K562 (cell line): ENCODE measurements at regions not wholly inside any gene's neighbourhood (a gene's known extent, or its start where the extent isn't known, plus 50 kb on each side); places are given as distances from the start of the nearest gene placed in this dataset.

Source experiments
- ATAC-seq: fragments of 200-7000 bp; cut with Tn5 transposase; 3 replicates; pipeline ENCODE4 v1.9.1; 2020; ENCODE audit warnings: moderate library complexity
- BruUV-seq: library from RNA; stranded (reverse); fragments of 400-500 nt; replicated peaks from 2 replicates; lab custom pipeline; 2021; lab: Mats Ljungman, UMichigan
- CTCF ChIA-PET: fragments of 300-600 bp; formaldehyde crosslinking; extraction: SDS; loops from one replicate; lab custom pipeline; 2021; ENCODE audit warnings: low intra/inter-chr PET ratio; lab: Yijun Ruan, JAX
- POLR2A ChIA-PET: fragments of 300-600, 350-650 bp; sonication (Branson Sonifier 250); formaldehyde crosslinking; extraction: SDS; loops from one replicate; lab custom pipeline; 2021; ENCODE audit warnings: antibody characterized with exemption, inconsistent platforms; lab: Yijun Ruan, JAX
- DNase-seq, 4 experiments: peaks; one replicate each; pipeline versions ENCODE4 v3.0.0 to v3.0.0-alpha.2; 2011 to 2018; ENCODE audit warnings: low spot score in 3 of 4, mixed read lengths in 3 of 4; ENCODE audit errors: extremely low read depth in 1 of 4
- FAIRE-seq: peaks from 2 replicates; lab custom pipeline; 2011; peaks lifted over from hg19 to GRCh38; lab: Jason Lieb, UNC
- H2AFZ ChIP-seq: 2 replicates; pipeline ENCODE4 v1.6.0; 2011; ENCODE audit warnings: low read depth, low read length, control low read depth, inconsistent platforms
- H3K27ac ChIP-seq: fragments of 200-600 bp; 3 replicates; pipeline ENCODE4 v1.8.0; 2011; ENCODE audit warnings: low read depth, mild to moderate bottlenecking, control low read depth, inconsistent platforms, low read length, moderate library complexity, mixed read lengths; ENCODE audit errors: extremely low read depth
- H3K27me3 ChIP-seq, 2 experiments: fragments of 300-600 bp in 1 of 2; 2 replicates in 1 of 2; 3 replicates in 1 of 2; pipeline versions ENCODE4 v1.6.0 to v1.8.0; 2011; ENCODE audit warnings: inconsistent platforms in 2 of 2, low read length in 2 of 2, mild to moderate bottlenecking in 1 of 2, mixed read lengths in 1 of 2, moderate library complexity in 1 of 2; ENCODE audit not compliant: control insufficient read depth in 2 of 2, insufficient read depth in 2 of 2
- H3K36me3 ChIP-seq: fragments of 300-600 bp; 3 replicates; pipeline ENCODE4 v1.8.0; 2011; ENCODE audit warnings: mild to moderate bottlenecking, low read length, inconsistent platforms; ENCODE audit not compliant: control insufficient read depth, insufficient read depth
- H3K4me1 ChIP-seq, 2 experiments: fragments of 200-600 bp in 1 of 2; replicated peaks in 1 of 2; 2 replicates in 1 of 2; 3 replicates in 1 of 2; pipeline versions ENCODE4 v1.5.1 to v1.8.0; 2011; ENCODE audit warnings: inconsistent platforms in 2 of 2, low read length in 2 of 2, mild to moderate bottlenecking in 1 of 2, mixed read lengths in 1 of 2, moderate library complexity in 1 of 2; ENCODE audit not compliant: control insufficient read depth in 2 of 2, insufficient read depth in 2 of 2
- H3K4me2 ChIP-seq: 2 replicates; pipeline ENCODE4 v1.6.1; 2011; ENCODE audit warnings: low read length, control low read depth, inconsistent platforms, mixed read lengths; ENCODE audit not compliant: insufficient read depth
- H3K4me3 ChIP-seq: fragments of 200-600 bp; sonication (generic), shearing (Covaris generic); 2 replicates; pipeline ENCODE4 v1.5.1; 2016; ENCODE audit warnings: control low read depth, inconsistent platforms
- H3K79me2 ChIP-seq: fragments of 200-600 bp; 3 replicates; pipeline ENCODE4 v1.8.0; 2011; ENCODE audit warnings: low read length, inconsistent platforms; ENCODE audit not compliant: control insufficient read depth, insufficient read depth
- H3K9ac ChIP-seq, 2 experiments: 2 replicates each; pipeline versions ENCODE4 v1.6.0 to v1.6.1; 2011; ENCODE audit warnings: low read depth in 2 of 2, low read length in 2 of 2, control low read depth in 1 of 2, inconsistent platforms in 1 of 2, mild to moderate bottlenecking in 1 of 2, mixed read lengths in 1 of 2; ENCODE audit not compliant: insufficient read depth in 1 of 2
- H3K9me1 ChIP-seq: one replicate; pipeline ENCODE4 v1.6.0; 2011; ENCODE audit warnings: inconsistent platforms, mild to moderate bottlenecking, low read length, moderate library complexity; ENCODE audit not compliant: control insufficient read depth, insufficient read depth
- H3K9me3 ChIP-seq: replicated peaks from 2 replicates; pipeline ENCODE4 v1.5.1; 2011; ENCODE audit warnings: low read depth, low read length, inconsistent platforms; ENCODE audit not compliant: control insufficient read depth, insufficient read depth
- H4K20me1 ChIP-seq: replicated peaks from 2 replicates; pipeline ENCODE4 v1.6.1; 2011; ENCODE audit warnings: low read length, inconsistent platforms, mixed read lengths; ENCODE audit not compliant: control insufficient read depth, insufficient read depth
- CEBPG ChIP-seq, 3 experiments: fragments of 200-800 bp in 1 of 3; sonication (Bioruptor generic) in 1 of 3; sonication (generic) in 1 of 3; formaldehyde crosslinking in 1 of 3; IDR thresholded peaks in 2 of 3; conservative IDR thresholded peaks in 1 of 3; 2 replicates each; pipeline versions ENCODE4 v1.6.1 to v1.8.0; 2016 to 2022; ENCODE audit warnings: missing compliant biosample characterization in 2 of 3, missing genetic modification characterization in 2 of 3, mild to moderate bottlenecking in 1 of 3, missing genetic modification reagents in 1 of 3
- COPS2 ChIP-seq: fragments of 450-650 bp; conservative IDR thresholded peaks from 2 replicates; pipeline ENCODE4 v1.6.1; 2016; ENCODE audit warnings: mild to moderate bottlenecking, moderate library complexity
- CREB1 ChIP-seq, 2 experiments: sonication (generic) in 1 of 2; formaldehyde crosslinking in 1 of 2; IDR thresholded peaks; 2 replicates each; pipeline versions ENCODE4 v1.6.1 to v1.8.0; 2012 to 2022; ENCODE audit warnings: inconsistent platforms in 1 of 2, mild to moderate bottlenecking in 1 of 2, missing genetic modification reagents in 1 of 2, moderate library complexity in 1 of 2
- HMGN3 ChIP-seq: IDR thresholded peaks from 2 replicates; pipeline ENCODE4 v1.6.1; 2011; ENCODE audit warnings: borderline replicate concordance, low read depth, mild to moderate bottlenecking, mixed read lengths, low read length; ENCODE audit not compliant: insufficient read length; ENCODE audit errors: extremely low read depth
- JUNB ChIP-seq: fragments of 450-650 bp; formaldehyde crosslinking; conservative IDR thresholded peaks from 2 replicates; pipeline ENCODE4 v1.4.0; 2020; ENCODE audit warnings: mild to moderate bottlenecking
- MIER1 ChIP-seq: fragments of 450-650 bp; IDR thresholded peaks from 2 replicates; pipeline ENCODE4 v1.6.1; 2016; ENCODE audit warnings: antibody characterized with exemption, mild to moderate bottlenecking, low read depth
- RCOR1 ChIP-seq, 2 experiments: IDR thresholded peaks; 2 replicates each; pipeline ENCODE4 v1.6.1; 2012; ENCODE audit warnings: low read depth in 2 of 2, low read length in 2 of 2, borderline replicate concordance in 1 of 2, improper control_type of control experiment in 1 of 2
- SIN3A ChIP-seq, 2 experiments: fragments of 150-350 bp in 1 of 2; IDR thresholded peaks; 2 replicates each; pipeline ENCODE4 v1.6.1; 2011 to 2016; ENCODE audit warnings: borderline replicate concordance in 2 of 2, low read depth in 2 of 2, low read length in 2 of 2, mild to moderate bottlenecking in 2 of 2, moderate library complexity in 2 of 2; ENCODE audit not compliant: control insufficient read depth in 1 of 2
- SRF ChIP-seq, 2 experiments: fragments of 250-450, 450-650 bp in 1 of 2; sonication (Bioruptor Pico) in 1 of 2; sonication (generic) in 1 of 2; formaldehyde crosslinking; IDR thresholded peaks; 2 replicates each; pipeline versions ENCODE4 v1.5.0 to v1.5.1; 2020 to 2022; ENCODE audit warnings: mild to moderate bottlenecking in 1 of 2, missing genetic modification reagents in 1 of 2
- SRSF9 ChIP-seq: fragments of 200-400 bp; formaldehyde crosslinking; IDR thresholded peaks from 2 replicates; pipeline ENCODE4 v1.6.1; 2017; ENCODE audit warnings: low read depth, low read length, borderline replicate concordance
- TCF3 ChIP-seq: sonication (generic); formaldehyde crosslinking; IDR thresholded peaks from 2 replicates; pipeline ENCODE4 v1.4.0; 2020; ENCODE audit warnings: mild to moderate bottlenecking, missing genetic modification reagents
- TFAM ChIP-seq: fragments of 250-450 bp; sonication (Bioruptor Pico); conservative IDR thresholded peaks from 2 replicates; pipeline ENCODE4 v1.5.0; 2021; ENCODE audit warnings: mild to moderate bottlenecking, moderate library complexity
- ZFP1 ChIP-seq: fragments of 450-650 bp; formaldehyde crosslinking; IDR thresholded peaks from 2 replicates; pipeline ENCODE4 v1.4.0; 2020; ENCODE audit warnings: mild to moderate bottlenecking, mixed read lengths
- ZNF445 ChIP-seq: fragments of 250-450 bp; sonication (Bioruptor Pico); IDR thresholded peaks from 2 replicates; pipeline ENCODE4 v1.4.0; 2020; ENCODE audit warnings: low read depth, mild to moderate bottlenecking, moderate library complexity
- WGBS: fragments of 100-300 bp; shearing (Covaris generic); methylation state at CpG from one replicate; pipeline ENCODE4 v1.1.6; 2016; ENCODE audit warnings: low coverage, mixed read lengths; ENCODE audit not compliant: insufficient coverage; ENCODE audit errors: missing lambda C conversion rate; 5-methylcytosine and 5-hydroxymethylcytosine counted together
- in situ Hi-C: fragments of 300-500 bp; cut with MboI; formaldehyde crosslinking; loops from 4 replicates; pipeline ENCODE4 v1.15.0; 2018; ENCODE audit warnings: inconsistent platforms, mixed read lengths
- intact Hi-C: fragments of 100-400 bp; cut with micrococcal nuclease; formaldehyde crosslinking; loops from 2 replicates; pipeline ENCODE4 v1.14.2; 2022
- TF ChIP-seq, protein P1 (sequence below): fragments of 450-650 bp; IDR thresholded peaks from 2 replicates; pipeline ENCODE4 v1.6.1; 2016; ENCODE audit warnings: missing biosample characterization, missing genetic modification characterization
- TF ChIP-seq, protein P2 (sequence below): fragments of 250-450 bp; sonication (Bioruptor Pico); IDR thresholded peaks from 2 replicates; pipeline ENCODE4 v1.5.0; 2022; ENCODE audit warnings: mild to moderate bottlenecking
- TF ChIP-seq, protein P3 (sequence below): sonication (generic); formaldehyde crosslinking; IDR thresholded peaks from 2 replicates; pipeline ENCODE4 v1.8.0; 2022; ENCODE audit warnings: missing genetic modification reagents, mild to moderate bottlenecking, borderline replicate concordance
- TF ChIP-seq, protein P4 (sequence below): fragments of 250-450 bp; sonication (Bioruptor Pico); IDR thresholded peaks from 2 replicates; pipeline ENCODE4 v1.4.0; 2020

DNA sequence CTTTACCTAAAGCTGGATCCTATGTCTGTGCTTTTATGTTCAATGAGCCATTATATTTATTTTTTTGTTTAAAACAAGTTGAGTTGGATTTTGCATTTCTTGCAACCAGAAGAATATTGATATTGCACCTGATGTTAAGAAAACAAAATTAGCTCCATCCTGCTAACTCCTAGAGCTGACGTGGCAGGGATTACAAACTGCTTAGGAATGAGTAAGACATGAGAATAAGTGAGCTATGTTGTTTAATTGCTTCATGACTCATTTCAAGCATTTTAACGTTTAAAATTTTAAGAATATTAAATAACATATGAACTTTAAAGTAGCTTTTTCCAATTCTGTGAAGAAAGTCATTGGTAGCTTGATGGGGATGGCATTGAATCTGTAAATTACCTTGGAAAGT is 663.5 kb downstream of the EPM2A start:
- Histone ChIP-seq H3K36me3 (no peaks in the 10 kb centered on the region), H3K27ac (no peak overlapping the region), H3K27me3 (no peaks in the 10 kb centered on the region), H3K9ac (no peak overlapping the region), H3K4me1 (no peaks in the 10 kb centered on the region), H3K9me3 (no peaks in the 10 kb centered on the region), H3K79me2 (no peaks in the 10 kb centered on the region), H3K4me3 (no peak overlapping the region), H2AFZ (no peak overlapping the region), H4K20me1 (no peaks in the 10 kb centered on the region), H3K9me1 (no peaks in the 10 kb centered on the region), H3K4me2 (no peak overlapping the region)
- intact Hi-C loops (no loop called here), in situ Hi-C loops (no loop called here)
- BruUV-seq, result no TSS peak
- POLR2A ChIA-PET, result no interaction called here
- FAIRE-seq (no peak), DNase-seq (no peak), ATAC-seq (no peak)
- CTCF ChIA-PET, result no interaction called here
- 0% methylated on average over 2 of the region's 2 CpGs for WGBS
- TF ChIP-seq, protein P1, sequence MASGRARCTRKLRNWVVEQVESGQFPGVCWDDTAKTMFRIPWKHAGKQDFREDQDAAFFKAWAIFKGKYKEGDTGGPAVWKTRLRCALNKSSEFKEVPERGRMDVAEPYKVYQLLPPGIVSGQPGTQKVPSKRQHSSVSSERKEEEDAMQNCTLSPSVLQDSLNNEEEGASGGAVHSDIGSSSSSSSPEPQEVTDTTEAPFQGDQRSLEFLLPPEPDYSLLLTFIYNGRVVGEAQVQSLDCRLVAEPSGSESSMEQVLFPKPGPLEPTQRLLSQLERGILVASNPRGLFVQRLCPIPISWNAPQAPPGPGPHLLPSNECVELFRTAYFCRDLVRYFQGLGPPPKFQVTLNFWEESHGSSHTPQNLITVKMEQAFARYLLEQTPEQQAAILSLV (tag), result no peak
- no peak for TF ChIP-seq JUNB (CRISPR knock-in tag)
- no peak for TF ChIP-seq ZNF445 (CRISPR knock-in tag)
- TF ChIP-seq, protein P2, sequence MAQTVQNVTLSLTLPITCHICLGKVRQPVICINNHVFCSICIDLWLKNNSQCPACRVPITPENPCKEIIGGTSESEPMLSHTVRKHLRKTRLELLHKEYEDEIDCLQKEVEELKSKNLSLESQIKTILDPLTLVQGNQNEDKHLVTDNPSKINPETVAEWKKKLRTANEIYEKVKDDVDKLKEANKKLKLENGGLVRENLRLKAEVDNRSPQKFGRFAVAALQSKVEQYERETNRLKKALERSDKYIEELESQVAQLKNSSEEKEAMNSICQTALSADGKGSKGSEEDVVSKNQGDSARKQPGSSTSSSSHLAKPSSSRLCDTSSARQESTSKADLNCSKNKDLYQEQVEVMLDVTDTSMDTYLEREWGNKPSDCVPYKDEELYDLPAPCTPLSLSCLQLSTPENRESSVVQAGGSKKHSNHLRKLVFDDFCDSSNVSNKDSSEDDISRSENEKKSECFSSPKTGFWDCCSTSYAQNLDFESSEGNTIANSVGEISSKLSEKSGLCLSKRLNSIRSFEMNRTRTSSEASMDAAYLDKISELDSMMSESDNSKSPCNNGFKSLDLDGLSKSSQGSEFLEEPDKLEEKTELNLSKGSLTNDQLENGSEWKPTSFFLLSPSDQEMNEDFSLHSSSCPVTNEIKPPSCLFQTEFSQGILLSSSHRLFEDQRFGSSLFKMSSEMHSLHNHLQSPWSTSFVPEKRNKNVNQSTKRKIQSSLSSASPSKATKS (CRISPR knock-in tag), result no peak
- no peak for TF ChIP-seq CEBPG (CRISPR knock-in tag; IDR thresholded peaks at IDR 0.05)
- no peak for TF ChIP-seq CEBPG (tag; conservative IDR thresholded peaks at IDR 0.05 in 1 of 2, IDR thresholded peaks at IDR 0.05 in 1 of 2)
- TF ChIP-seq SIN3A (IDR thresholded peaks at IDR 0.05; ENCODE audit: borderline replicate concordance in 2 of 2, control insufficient read depth in 1 of 2, low read depth in 2 of 2, low read length in 2 of 2), result no peak
- no peak for TF ChIP-seq COPS2
- TF ChIP-seq CREB1 (IDR thresholded peaks at IDR 0.05), result no peak
- TF ChIP-seq CREB1 (CRISPR knock-in tag; IDR thresholded peaks at IDR 0.05), result no peak
- TF ChIP-seq SRSF9, result no peak
- TF ChIP-seq, protein P3, sequence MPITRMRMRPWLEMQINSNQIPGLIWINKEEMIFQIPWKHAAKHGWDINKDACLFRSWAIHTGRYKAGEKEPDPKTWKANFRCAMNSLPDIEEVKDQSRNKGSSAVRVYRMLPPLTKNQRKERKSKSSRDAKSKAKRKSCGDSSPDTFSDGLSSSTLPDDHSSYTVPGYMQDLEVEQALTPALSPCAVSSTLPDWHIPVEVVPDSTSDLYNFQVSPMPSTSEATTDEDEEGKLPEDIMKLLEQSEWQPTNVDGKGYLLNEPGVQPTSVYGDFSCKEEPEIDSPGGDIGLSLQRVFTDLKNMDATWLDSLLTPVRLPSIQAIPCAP (CRISPR knock-in tag), result no peak
- no peak for TF ChIP-seq HMGN3
- no peak for TF ChIP-seq TCF3 (CRISPR knock-in tag)
- no peak for TF ChIP-seq TFAM (CRISPR knock-in tag)
- no peak for TF ChIP-seq RCOR1 (IDR thresholded peaks at IDR 0.05; ENCODE audit: borderline replicate concordance in 1 of 2, low read depth in 2 of 2, low read length in 2 of 2)
- no peak for TF ChIP-seq ZFP1
- TF ChIP-seq SRF (CRISPR knock-in tag; IDR thresholded peaks at IDR 0.05), result no peak
- TF ChIP-seq MIER1, result no peak
- TF ChIP-seq, protein P4, sequence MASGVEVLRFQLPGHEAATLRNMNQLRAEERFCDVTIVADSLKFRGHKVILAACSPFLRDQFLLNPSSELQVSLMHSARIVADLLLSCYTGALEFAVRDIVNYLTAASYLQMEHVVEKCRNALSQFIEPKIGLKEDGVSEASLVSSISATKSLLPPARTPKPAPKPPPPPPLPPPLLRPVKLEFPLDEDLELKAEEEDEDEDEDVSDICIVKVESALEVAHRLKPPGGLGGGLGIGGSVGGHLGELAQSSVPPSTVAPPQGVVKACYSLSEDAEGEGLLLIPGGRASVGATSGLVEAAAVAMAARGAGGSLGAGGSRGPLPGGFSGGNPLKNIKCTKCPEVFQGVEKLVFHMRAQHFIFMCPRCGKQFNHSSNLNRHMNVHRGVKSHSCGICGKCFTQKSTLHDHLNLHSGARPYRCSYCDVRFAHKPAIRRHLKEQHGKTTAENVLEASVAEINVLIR (CRISPR knock-in tag), result no peak
